Calu3 (cell line): ENCODE measurements at regions not wholly inside any gene's neighbourhood (a gene's known extent, or its start where the extent isn't known, plus 50 kb on each side); places are given as distances from the start of the nearest gene placed in this dataset.

ENCODE experiments used
- BruUV-seq: library from RNA; stranded (reverse); fragments of 400-500 nt; replicated peaks from 2 replicates; lab custom pipeline; 2021; lab: Mats Ljungman, UMichigan
- CTCF ChIA-PET: fragments of 300-600 bp; sonication (Branson Sonifier 250); formaldehyde crosslinking; loops from one replicate; lab custom pipeline; 2022; ENCODE audit warnings: antibody characterized with exemption; lab: Charles Lee
- DNase-seq: peaks from one replicate; pipeline ENCODE4 v3.0.0; 2022
- H3K27ac Mint-ChIP-seq: one replicate; pipeline ENCODE4 v1.8.0; 2022; ENCODE audit warnings: mixed read lengths; ENCODE audit not compliant: unreplicated experiment
- H3K27me3 Mint-ChIP-seq: one replicate; pipeline ENCODE4 v1.8.0; 2022; ENCODE audit warnings: mixed read lengths; ENCODE audit not compliant: unreplicated experiment
- H3K36me3 Mint-ChIP-seq: one replicate; pipeline ENCODE4 v1.8.0; 2022; ENCODE audit warnings: mild to moderate bottlenecking, moderate library complexity, mixed read lengths; ENCODE audit not compliant: insufficient read depth, unreplicated experiment
- H3K4me1 Mint-ChIP-seq: one replicate; pipeline ENCODE4 v1.8.0; 2022; ENCODE audit warnings: mild to moderate bottlenecking, low read depth, mixed read lengths; ENCODE audit not compliant: unreplicated experiment
- H3K4me3 Mint-ChIP-seq: one replicate; pipeline ENCODE4 v1.8.0; 2022; ENCODE audit warnings: mild to moderate bottlenecking, low read depth, moderate library complexity, mixed read lengths; ENCODE audit not compliant: unreplicated experiment
- H3K9me3 Mint-ChIP-seq: one replicate; pipeline ENCODE4 v1.8.0; 2022; ENCODE audit warnings: low read depth, mixed read lengths; ENCODE audit not compliant: unreplicated experiment
- CTCF ChIP-seq: fragments of 200-600 bp; IDR thresholded peaks from one replicate; pipeline ENCODE4 v1.8.0; 2022; ENCODE audit warnings: antibody characterized with exemption; ENCODE audit not compliant: unreplicated experiment
- intact Hi-C: fragments of 100-400 bp; cut with micrococcal nuclease; formaldehyde crosslinking; loops from one replicate; pipeline ENCODE4 v1.10.0; 2022; ENCODE audit not compliant: unreplicated experiment

GRCh38 chr20:23161968-23162696 is 76.0 kb upstream of the CD93 start:
- CTCF ChIA-PET = interaction anchor here (0.5 kb wide), 1 partner anchor 193 kb away, joined by 3 read pairs; no protein-coding TSS in a partner anchor
- H3K4me3 Mint-ChIP-seq = no peak overlapping the region
- intact Hi-C loops = no loop called here
- no peaks in the 10 kb centered on the region for H3K4me1 Mint-ChIP-seq
- H3K9me3 Mint-ChIP-seq = no peaks in the 10 kb centered on the region
- H3K36me3 Mint-ChIP-seq = no peaks in the 10 kb centered on the region
- no peak overlapping the region for H3K27ac Mint-ChIP-seq
- TF ChIP-seq CTCF = no peak
- BruUV-seq = no TSS peak
- H3K27me3 Mint-ChIP-seq = no peaks in the 10 kb centered on the region
- DNase-seq = peak; percentile 15

GRCh38 chr20:23161244-23161891 is 75.2 kb upstream of the CD93 start:
- Mint-ChIP-seq H3K27me3 (no peaks in the 10 kb centered on the region), H3K4me1 (no peaks in the 10 kb centered on the region), H3K36me3 (no peaks in the 10 kb centered on the region), H3K9me3 (no peaks in the 10 kb centered on the region), H3K27ac (no peak overlapping the region), H3K4me3 (no peak overlapping the region)
- CTCF ChIA-PET = interaction anchor here (0.5 kb wide), 1 partner anchor 192 kb away, joined by 3 read pairs; no protein-coding TSS in a partner anchor
- no peak for TF ChIP-seq CTCF
- no peak for DNase-seq
- intact Hi-C loops = no loop called here
- no TSS peak for BruUV-seq

GRCh38 chr20:23160536-23161243 is 74.6 kb upstream of the CD93 start:
- H3K27ac Mint-ChIP-seq = no peak overlapping the region
- no peak for TF ChIP-seq CTCF
- no peaks in the 10 kb centered on the region for H3K9me3 Mint-ChIP-seq
- no peaks in the 10 kb centered on the region for H3K36me3 Mint-ChIP-seq
- intact Hi-C loops = no loop called here
- DNase-seq = no peak
- H3K4me1 Mint-ChIP-seq = peaks cover 3% of the 10 kb centered on the region
- no peaks in the 10 kb centered on the region for H3K27me3 Mint-ChIP-seq
- CTCF ChIA-PET = no interaction called here
- BruUV-seq = no TSS peak
- H3K4me3 Mint-ChIP-seq = no peak overlapping the region

- no peak for TF ChIP-seq CTCF
- Mint-ChIP-seq H3K9me3 (no peaks in the 10 kb centered on the region), H3K27ac (no peak overlapping the region), H3K27me3 (no peaks in the 10 kb centered on the region), H3K4me3 (no peak overlapping the region), H3K4me1 (peaks cover 11% of the 10 kb centered on the region), H3K36me3 (no peaks in the 10 kb centered on the region)
- CTCF ChIA-PET = no interaction called here
- BruUV-seq = no TSS peak
- no peak for DNase-seq
- intact Hi-C loops = no loop called here
These were observed 73.8 kb upstream of the CD93 start for GRCh38 chr20:23159947-23160318.
